ENCODE measurements at regions not wholly inside any gene's neighbourhood (a gene's known extent, or its start where the extent isn't known, plus 50 kb on each side); places are given as distances from the start of the nearest gene placed in this dataset.

GRCh38 chr18:75863696-75864095 lies 436.2 kb upstream of the SMIM21 start:
- in situ Hi-C loops (cut with MboI) = no loop called here
- no peak overlapping the region for H3K9ac ChIP-seq (ENCODE audit: insufficient read depth in 1 of 2, low read depth in 2 of 2, low read length in 2 of 2)
- no peaks in the 10 kb centered on the region for H3K79me2 ChIP-seq (ENCODE audit: control insufficient read depth, insufficient read depth, low read length)
- H3K9me3 ChIP-seq (replicated peaks; ENCODE audit: control insufficient read depth, insufficient read depth, low read depth, low read length) = no peaks in the 10 kb centered on the region
- no peaks in the 10 kb centered on the region for H3K4me1 ChIP-seq (replicated peaks in 1 of 2; ENCODE audit: control insufficient read depth in 2 of 2, insufficient read depth in 2 of 2, low read length in 2 of 2)
- H3K4me2 ChIP-seq (ENCODE audit: insufficient read depth, low read length) = no peak overlapping the region
- intact Hi-C loops (cut with micrococcal nuclease) = no loop called here
- DNase-seq (ENCODE audit: extremely low read depth in 1 of 4, low spot score in 3 of 4) (no peak), ATAC-seq (no peak), FAIRE-seq (no peak)
- ChIA-PET POLR2A (no interaction called here), CTCF (ENCODE audit: low intra/inter-chr PET ratio) (no interaction called here)
- H3K4me3 ChIP-seq = no peak overlapping the region
- no peak for TF ChIP-seq THAP7 (CRISPR knock-in tag; IDR thresholded peaks at IDR 0.05)
- H3K36me3 ChIP-seq (ENCODE audit: control insufficient read depth, insufficient read depth, low read length) = no peaks in the 10 kb centered on the region
- no peaks in the 10 kb centered on the region for H3K9me1 ChIP-seq (ENCODE audit: control insufficient read depth, insufficient read depth, low read length)
- H3K27me3 ChIP-seq (ENCODE audit: control insufficient read depth in 2 of 2, insufficient read depth in 2 of 2, low read length in 2 of 2) = no peaks in the 10 kb centered on the region; a peak in 1 of 5 replicates
- no peaks in the 10 kb centered on the region for H4K20me1 ChIP-seq (replicated peaks; ENCODE audit: control insufficient read depth, insufficient read depth, low read length)
- H2AFZ ChIP-seq (ENCODE audit: low read depth, low read length) = no peak overlapping the region
- no peak overlapping the region for H3K27ac ChIP-seq (ENCODE audit: extremely low read depth, low read depth, low read length)
- BruUV-seq (replicated peaks) = no TSS peak
- WGBS (ENCODE audit: insufficient coverage, low coverage, missing lambda C conversion rate) = 3% methylated on average over 5 of the region's 5 CpGs

DNA sequence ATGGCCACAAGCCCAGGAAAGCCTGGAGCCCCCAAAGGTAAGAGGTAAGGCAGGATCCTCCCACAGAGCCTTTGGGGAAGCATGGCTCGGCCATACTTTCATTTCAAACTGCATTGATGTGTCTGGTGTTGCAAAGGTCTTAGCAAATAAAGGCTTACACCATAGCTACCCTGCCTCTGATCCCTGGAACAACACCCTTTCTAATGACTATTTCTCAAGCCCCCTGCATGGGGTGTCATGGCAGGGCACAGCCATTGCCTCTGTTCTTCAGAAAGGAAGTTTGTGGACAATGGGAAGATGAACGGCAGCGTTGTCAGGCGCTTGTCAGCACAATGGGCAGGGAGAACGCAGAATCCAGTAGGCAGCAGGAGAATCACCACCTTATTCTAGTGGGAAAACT lies 435.0 kb upstream of the SMIM21 start:
- H3K9me3 ChIP-seq (replicated peaks; ENCODE audit: control insufficient read depth, insufficient read depth, low read depth, low read length) = no peaks in the 10 kb centered on the region
- CTCF ChIA-PET (ENCODE audit: low intra/inter-chr PET ratio) = no interaction called here
- WGBS (ENCODE audit: insufficient coverage, low coverage, missing lambda C conversion rate) = 0% methylated on average over 5 of the region's 5 CpGs
- intact Hi-C loops (cut with micrococcal nuclease) = no loop called here
- no peaks in the 10 kb centered on the region for H3K4me1 ChIP-seq (replicated peaks in 1 of 2; ENCODE audit: control insufficient read depth in 2 of 2, insufficient read depth in 2 of 2, low read length in 2 of 2)
- FAIRE-seq (no peak), ATAC-seq (no peak), DNase-seq (ENCODE audit: extremely low read depth in 1 of 4, low spot score in 3 of 4) (no peak)
- no TSS peak for BruUV-seq (replicated peaks)
- no peaks in the 10 kb centered on the region for H3K9me1 ChIP-seq (ENCODE audit: control insufficient read depth, insufficient read depth, low read length)
- H3K36me3 ChIP-seq (ENCODE audit: control insufficient read depth, insufficient read depth, low read length) = no peaks in the 10 kb centered on the region
- H3K9ac ChIP-seq (ENCODE audit: insufficient read depth in 1 of 2, low read depth in 2 of 2, low read length in 2 of 2) = no peak overlapping the region
- POLR2A ChIA-PET = no interaction called here
- H3K27ac ChIP-seq (ENCODE audit: extremely low read depth, low read depth, low read length) = no peak overlapping the region
- no peak overlapping the region for H3K4me2 ChIP-seq (ENCODE audit: insufficient read depth, low read length)
- H3K27me3 ChIP-seq (ENCODE audit: control insufficient read depth in 2 of 2, insufficient read depth in 2 of 2, low read length in 2 of 2) = no peaks in the 10 kb centered on the region; a peak in 1 of 5 replicates
- in situ Hi-C loops (cut with MboI) = no loop called here
- no peak overlapping the region for H3K4me3 ChIP-seq
- H3K79me2 ChIP-seq (ENCODE audit: control insufficient read depth, insufficient read depth, low read length) = no peaks in the 10 kb centered on the region
- no peaks in the 10 kb centered on the region for H4K20me1 ChIP-seq (replicated peaks; ENCODE audit: control insufficient read depth, insufficient read depth, low read length)
- H2AFZ ChIP-seq (ENCODE audit: low read depth, low read length) = no peak overlapping the region
- no peak for TF ChIP-seq ZNF274 (IDR thresholded peaks at IDR 0.05; ENCODE audit: borderline replicate concordance, low read depth, low read length)
- TF ChIP-seq GTF2E2 (tag; IDR thresholded peaks at IDR 0.05) = no peak
- no peak for TF ChIP-seq VEZF1 (CRISPR knock-in tag; IDR thresholded peaks at IDR 0.05)
- no peak for TF ChIP-seq TAL1 (IDR thresholded peaks at IDR 0.05)
- TF ChIP-seq CREB3L1 (IDR thresholded peaks at IDR 0.05; ENCODE audit: borderline replicate concordance, low read depth) = no peak
- TF ChIP-seq ZBTB11 (CRISPR knock-in tag; IDR thresholded peaks at IDR 0.05) = no peak
- TF ChIP-seq SRSF9 (IDR thresholded peaks at IDR 0.05; ENCODE audit: borderline replicate concordance, low read depth, low read length) = no peak
- no peak for TF ChIP-seq SMARCB1 (IDR thresholded peaks at IDR 0.05; ENCODE audit: insufficient read length, low read depth)

All from K562 (cell line).